Sigmoid colon (tissue), 6 donors: ENCODE measurements at regions not wholly inside any gene's neighbourhood (a gene's known extent, or its start where the extent isn't known, plus 50 kb on each side); places are given as distances from the start of the nearest gene placed in this dataset.

Experiments
- DNase-seq: peaks from one replicate; pipeline ENCODE4 v3.0.0-alpha.2; 2019
- H3K27ac ChIP-seq, 4 donors: fragments of 200-600 bp; sonication (generic); one replicate each; pipeline ENCODE4 v1.5.1; 2016 to 2019; ENCODE audit warnings: mild to moderate bottlenecking in 1 of 4
- H3K27me3 ChIP-seq, 3 donors: fragments of 200-600 bp; sonication (generic); one replicate each; pipeline ENCODE4 v1.5.1; 2019; ENCODE audit warnings: mild to moderate bottlenecking in 1 of 3
- H3K36me3 ChIP-seq, 4 donors: fragments of 200-600 bp; sonication (generic); one replicate each; pipeline ENCODE4 v1.5.1; 2016 to 2019
- H3K4me1 ChIP-seq, 4 donors: fragments of 200-600 bp; sonication (generic); one replicate each; pipeline ENCODE4 v1.5.1; 2017 to 2019
- H3K4me3 ChIP-seq, 4 donors: fragments of 200-600 bp; sonication (generic); one replicate each; pipeline ENCODE4 v1.5.1; 2017 to 2019; ENCODE audit warnings: mild to moderate bottlenecking in 2 of 4, moderate library complexity in 1 of 4
- H3K9me3 ChIP-seq, 4 donors: fragments of 200-600 bp in 3 of 4; sonication (generic) in 3 of 4; one replicate each; pipeline versions ENCODE4 v1.5.1 to v1.6.1; 2013 to 2019
- EP300 ChIP-seq, 4 donors: sonication (generic); formaldehyde crosslinking; IDR thresholded peaks; one replicate each; pipeline ENCODE4 v1.6.1; 2017; ENCODE audit warnings: antibody characterized with exemption in 4 of 4
- POLR2A ChIP-seq, 2 donors: fragments of 450-650 bp; IDR thresholded peaks; one replicate each; pipeline ENCODE4 v1.6.1; 2016; ENCODE audit warnings: antibody characterized with exemption in 2 of 2, mild to moderate bottlenecking in 2 of 2, moderate library complexity in 2 of 2
- POLR2AphosphoS5 ChIP-seq, 4 donors: sonication (generic); formaldehyde crosslinking; IDR thresholded peaks; one replicate each; pipeline ENCODE4 v1.6.1; 2017; ENCODE audit warnings: antibody characterized with exemption in 4 of 4
- WGBS, 2 donors: extraction: QIAGEN DNeasy Blood & Tissue Kit; methylation state at CpG; one replicate each; pipeline ENCODE4 v1.1.7; 2013; 5-methylcytosine and 5-hydroxymethylcytosine counted together
- intact Hi-C: fragments of 100-400 bp; cut with DNase I; formaldehyde crosslinking; loops from one replicate; pipeline ENCODE4 v1.15.1; 2023
- TF ChIP-seq, protein P1 (sequence below), 4 experiments: fragments of 450-650 bp in 3 of 4; fragments of 200-600 bp in 1 of 4; IDR thresholded peaks; one replicate each; pipeline ENCODE4 v1.5.1; 2016 to 2019; ENCODE audit warnings: antibody characterized with exemption in 4 of 4, mild to moderate bottlenecking in 3 of 4, moderate library complexity in 2 of 4
- donor health status: healthy with polysubstance abuse.
- donor health status: healthy.

DNA sequence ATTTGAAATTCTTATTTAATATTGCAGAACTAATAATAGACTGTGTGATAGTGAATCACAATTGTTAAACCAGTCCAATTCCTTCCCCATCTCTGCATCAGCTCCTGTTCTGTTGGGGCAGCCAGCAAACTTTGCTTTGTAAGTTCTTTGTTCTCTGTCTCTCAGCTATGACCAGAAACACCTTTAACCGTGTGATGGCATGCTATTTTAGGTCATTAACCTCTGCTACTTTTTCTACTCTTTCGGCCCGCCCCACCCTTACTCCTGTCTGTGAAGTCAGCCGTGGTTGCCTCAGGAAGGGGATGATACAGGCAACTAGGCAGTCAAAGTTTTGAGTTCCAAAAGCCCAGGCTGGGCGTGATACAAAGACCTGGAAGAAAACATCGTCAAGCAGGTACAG, 51.3 kb upstream of the EGFL6 start:
- no peak for TF ChIP-seq EP300 (IDR thresholded peaks at IDR 0.05)
- TF ChIP-seq POLR2AphosphoS5 (IDR thresholded peaks at IDR 0.05) = no peak
- no peak for TF ChIP-seq POLR2A (IDR thresholded peaks at IDR 0.05)
- TF ChIP-seq, protein P1, sequence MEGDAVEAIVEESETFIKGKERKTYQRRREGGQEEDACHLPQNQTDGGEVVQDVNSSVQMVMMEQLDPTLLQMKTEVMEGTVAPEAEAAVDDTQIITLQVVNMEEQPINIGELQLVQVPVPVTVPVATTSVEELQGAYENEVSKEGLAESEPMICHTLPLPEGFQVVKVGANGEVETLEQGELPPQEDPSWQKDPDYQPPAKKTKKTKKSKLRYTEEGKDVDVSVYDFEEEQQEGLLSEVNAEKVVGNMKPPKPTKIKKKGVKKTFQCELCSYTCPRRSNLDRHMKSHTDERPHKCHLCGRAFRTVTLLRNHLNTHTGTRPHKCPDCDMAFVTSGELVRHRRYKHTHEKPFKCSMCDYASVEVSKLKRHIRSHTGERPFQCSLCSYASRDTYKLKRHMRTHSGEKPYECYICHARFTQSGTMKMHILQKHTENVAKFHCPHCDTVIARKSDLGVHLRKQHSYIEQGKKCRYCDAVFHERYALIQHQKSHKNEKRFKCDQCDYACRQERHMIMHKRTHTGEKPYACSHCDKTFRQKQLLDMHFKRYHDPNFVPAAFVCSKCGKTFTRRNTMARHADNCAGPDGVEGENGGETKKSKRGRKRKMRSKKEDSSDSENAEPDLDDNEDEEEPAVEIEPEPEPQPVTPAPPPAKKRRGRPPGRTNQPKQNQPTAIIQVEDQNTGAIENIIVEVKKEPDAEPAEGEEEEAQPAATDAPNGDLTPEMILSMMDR (IDR thresholded peaks at IDR 0.05) = no peak
- Histone ChIP-seq H3K36me3 (no peaks in the 10 kb centered on the region), H3K4me1 (peaks cover 0 to 9% (median 2%) of the 10 kb centered on the region in 4 donors), H3K27ac (no peak overlapping the region), H3K4me3 (no peak overlapping the region), H3K27me3 (no peaks in the 10 kb centered on the region), H3K9me3 (no peaks in the 10 kb centered on the region)
- intact Hi-C loops = no loop called here
- 88 to 93% methylated on average over 6 of the region's 6 CpGs for WGBS, 2 donors
- no peak for DNase-seq

DNA sequence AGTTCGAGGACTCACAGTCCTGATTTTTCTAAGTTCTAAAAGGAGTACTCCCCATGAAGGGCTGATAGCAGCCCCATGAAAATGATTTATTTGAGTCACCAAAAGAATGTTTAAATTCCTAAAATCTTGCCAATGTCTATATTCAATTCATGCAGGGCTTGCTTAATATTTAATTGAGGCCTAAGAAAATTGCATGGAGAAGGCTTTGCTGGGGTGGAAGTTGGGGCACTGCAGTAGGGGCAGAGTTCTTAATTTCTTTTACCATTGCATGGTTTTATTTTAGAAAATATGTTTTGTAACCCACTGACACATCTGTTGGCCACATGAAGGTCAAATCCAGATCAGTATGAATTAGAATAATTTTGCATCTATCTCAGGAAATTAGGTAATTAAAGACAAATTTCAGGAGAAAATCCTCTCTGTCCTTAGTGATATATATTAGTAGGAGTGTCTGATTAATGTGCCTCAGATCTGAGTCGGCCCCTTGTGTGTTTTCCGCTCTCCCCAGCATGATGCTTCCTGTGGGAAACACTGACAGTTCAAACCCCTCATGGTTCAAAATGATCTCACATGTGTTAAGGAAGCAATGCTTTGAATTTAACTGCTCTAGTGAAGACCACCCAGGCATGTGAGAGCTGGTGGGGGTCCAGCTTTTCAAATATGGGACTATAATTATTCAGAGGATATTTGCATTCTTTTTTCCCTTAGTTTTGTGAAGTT, 54.0 kb upstream of the EGFL6 start:
- 86 to 98% methylated on average over 3 of the region's 3 CpGs for WGBS, 2 donors
- TF ChIP-seq POLR2AphosphoS5 (IDR thresholded peaks at IDR 0.05) = no peak
- TF ChIP-seq POLR2A (IDR thresholded peaks at IDR 0.05) = no peak
- no peak for TF ChIP-seq EP300 (IDR thresholded peaks at IDR 0.05)
- TF ChIP-seq, protein P1 (IDR thresholded peaks at IDR 0.05) = no peak
- Histone ChIP-seq H3K36me3 (no peaks in the 10 kb centered on the region), H3K9me3 (no peaks in the 10 kb centered on the region), H3K4me1 (no peaks in the 10 kb centered on the region), H3K27ac (no peak overlapping the region), H3K27me3 (no peaks in the 10 kb centered on the region), H3K4me3 (no peak overlapping the region)
- intact Hi-C loops = no loop called here
- DNase-seq = no peak

DNA sequence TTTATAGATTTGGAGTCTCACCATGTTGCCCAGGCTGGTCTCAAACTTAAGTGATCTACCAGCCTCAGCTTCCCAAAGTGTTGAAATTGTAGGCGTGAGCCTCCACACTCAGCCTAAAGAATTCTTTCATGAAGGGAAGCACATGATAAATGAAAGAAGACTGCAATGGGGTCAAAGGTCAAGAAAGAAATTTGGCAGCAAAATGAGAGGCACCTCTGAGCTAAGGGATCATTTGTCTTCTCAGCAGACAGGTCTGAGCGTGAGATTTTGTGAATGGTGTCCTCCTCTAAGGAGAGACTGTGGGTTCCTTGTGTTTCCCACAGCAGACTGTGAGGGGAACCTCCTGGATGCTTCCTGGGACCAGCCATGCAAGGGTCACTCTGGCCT, 57.5 kb upstream of the EGFL6 start:
- Histone ChIP-seq H3K4me1 (no peaks in the 10 kb centered on the region), H3K9me3 (no peaks in the 10 kb centered on the region), H3K27me3 (no peaks in the 10 kb centered on the region), H3K36me3 (no peaks in the 10 kb centered on the region), H3K27ac (no peak overlapping the region), H3K4me3 (no peak overlapping the region)
- intact Hi-C loops = no loop called here
- DNase-seq = no peak
- TF ChIP-seq, protein P1 (IDR thresholded peaks at IDR 0.05) = no peak
- TF ChIP-seq POLR2AphosphoS5 (IDR thresholded peaks at IDR 0.05) (no peak), POLR2A (IDR thresholded peaks at IDR 0.05) (no peak), EP300 (IDR thresholded peaks at IDR 0.05) (no peak)
- WGBS, 2 donors = 75 to 82% methylated on average over 2 of the region's 2 CpGs

DNA sequence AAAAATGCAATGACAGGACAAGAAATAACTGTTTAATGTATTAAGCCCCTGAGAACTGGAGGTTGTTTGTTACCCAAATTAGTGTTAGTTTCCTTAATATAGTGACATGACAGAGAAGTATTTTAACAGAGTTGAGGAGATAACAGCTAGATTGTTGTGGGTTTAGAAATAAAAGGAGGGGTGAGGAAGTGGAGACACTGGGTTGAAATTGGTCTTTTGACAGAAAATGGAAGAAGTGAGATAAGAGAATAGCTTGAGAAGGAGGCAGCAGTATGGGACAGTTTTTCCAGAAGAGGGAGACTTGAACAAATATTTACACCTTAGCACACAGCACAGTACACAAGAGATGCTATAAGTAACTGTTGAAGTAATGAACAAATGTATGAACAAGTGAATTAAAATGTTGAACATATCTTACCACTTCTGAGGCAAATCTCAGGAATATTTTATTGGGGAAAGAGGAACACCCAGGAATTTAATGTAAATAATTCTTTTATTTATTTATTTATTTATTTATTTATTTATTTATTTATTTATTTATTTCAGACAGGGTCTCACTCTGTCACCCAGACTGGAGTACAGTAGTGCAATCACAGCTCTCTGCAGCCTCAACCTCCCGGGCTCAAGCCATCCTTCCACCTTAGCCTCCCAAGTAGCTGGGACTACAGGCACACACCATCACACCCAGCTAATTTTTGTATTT, 58.0 kb upstream of the EGFL6 start:
- Histone ChIP-seq H3K27me3 (no peaks in the 10 kb centered on the region), H3K27ac (no peak overlapping the region), H3K9me3 (no peaks in the 10 kb centered on the region), H3K4me1 (peaks cover 0 to under 1% (median 0%) of the 10 kb centered on the region in 4 donors), H3K36me3 (no peaks in the 10 kb centered on the region), H3K4me3 (no peak overlapping the region)
- intact Hi-C loops = no loop called here
- 97 to 100% methylated on average over 1 of the region's 1 CpG for WGBS, 2 donors
- TF ChIP-seq POLR2AphosphoS5 (IDR thresholded peaks at IDR 0.05) (no peak), POLR2A (IDR thresholded peaks at IDR 0.05) (no peak), EP300 (IDR thresholded peaks at IDR 0.05) (no peak)
- TF ChIP-seq, protein P1 (IDR thresholded peaks at IDR 0.05) = no peak
- no peak for DNase-seq
